NCI-H1930 (cell line): ENCODE measurements at regions not wholly inside any gene's neighbourhood (a gene's known extent, or its start where the extent isn't known, plus 50 kb on each side); places are given as distances from the start of the nearest gene placed in this dataset.
"Not testable (repeated sequence)": the region's sequence is repeated elsewhere in the genome, so short reads cannot be mapped to it uniquely, and the experiment has no call there.

Experiments
- DNase-seq, 2 experiments: peaks; one replicate each; lab custom pipeline; 2025; lab: John Stamatoyannopoulos, UW

- DNase-seq, result no peak
Measured at GRCh38 chr14:30369502-30370180, 189.3 kb upstream of the G2E3 start.

- no peak for DNase-seq
Measured at GRCh38 chr14:30373053-30373452, 185.9 kb upstream of the G2E3 start.

GRCh38 chr14:30373526-30373925 lies 185.4 kb upstream of the G2E3 start:
- DNase-seq, result no peak

- DNase-seq, result peak; percentile 23 to 26
Measured at GRCh38 chr14:30375296-30375892, 183.6 kb upstream of the G2E3 start.

GRCh38 chr14:30381861-30382480 lies 177.0 kb upstream of the G2E3 start:
- DNase-seq, result no peak

- DNase-seq, result peak; percentile 30 to 37
Measured at GRCh38 chr14:30385925-30386324, 173.0 kb upstream of the G2E3 start.

- DNase-seq, result no peak
Measured at GRCh38 chr14:30387871-30388270, 171.1 kb upstream of the G2E3 start.

GRCh38 chr14:30389134-30389876 lies 169.7 kb upstream of the G2E3 start:
- DNase-seq, result no peak

GRCh38 chr14:30389877-30390385 lies 169.0 kb upstream of the G2E3 start:
- DNase-seq, result no peak

- no peak for DNase-seq
Measured at GRCh38 chr14:30395065-30395464, 163.9 kb upstream of the G2E3 start.

GRCh38 chr14:30402846-30403245 lies 156.1 kb upstream of the G2E3 start:
- no peak for DNase-seq

- DNase-seq, result no peak
Measured at GRCh38 chr14:30403791-30404190, 155.2 kb upstream of the G2E3 start.

GRCh38 chr14:30409508-30410015 lies 149.4 kb upstream of the G2E3 start:
- not testable (repeated sequence) for DNase-seq

- DNase-seq, result no peak
Measured at GRCh38 chr14:30410986-30411385, 148.0 kb upstream of the G2E3 start.

GRCh38 chr14:30413184-30413583 lies 145.8 kb upstream of the G2E3 start:
- DNase-seq, result not testable (repeated sequence)

- DNase-seq, result no peak
Measured at GRCh38 chr14:30417121-30417520, 141.8 kb upstream of the G2E3 start.

- no peak for DNase-seq
Measured at GRCh38 chr14:30417999-30418398, 141.0 kb upstream of the G2E3 start.

- DNase-seq, result no peak
Measured at GRCh38 chr14:30419037-30419436, 139.9 kb upstream of the G2E3 start.

- DNase-seq, result no peak
Measured at GRCh38 chr14:30420515-30420914, 138.4 kb upstream of the G2E3 start.

GRCh38 chr14:30426463-30426862 lies 132.5 kb upstream of the G2E3 start:
- DNase-seq, result no peak

GRCh38 chr14:30427401-30427800 lies 131.6 kb upstream of the G2E3 start:
- DNase-seq, result no peak

GRCh38 chr14:30427846-30428245 lies 131.1 kb upstream of the G2E3 start:
- DNase-seq, result no peak
